ENCODE measurements at regions not wholly inside any gene's neighbourhood (a gene's known extent, or its start where the extent isn't known, plus 50 kb on each side); places are given as distances from the start of the nearest gene placed in this dataset.
A peak's percentile ranks its signal among the peaks of the same experiment; 100 is the strongest.

DNA sequence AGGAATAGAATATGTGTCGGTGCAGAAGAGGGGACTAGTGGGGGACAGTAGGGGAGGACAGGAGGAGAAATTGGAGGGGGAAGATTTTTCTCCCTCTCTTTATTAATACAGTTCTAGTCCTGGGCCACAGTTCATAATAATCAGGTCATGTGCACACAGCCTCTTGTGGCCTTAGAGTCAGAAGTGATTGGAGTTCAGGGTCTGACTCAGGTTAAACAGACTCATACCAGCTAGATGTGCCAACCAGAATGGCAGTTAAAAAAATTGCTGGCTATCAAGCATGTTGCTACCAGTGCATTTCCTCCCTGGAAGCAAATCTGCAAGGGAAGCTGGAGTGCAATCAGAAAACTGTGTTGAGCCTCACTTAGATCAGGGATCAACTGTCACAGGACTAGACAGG lies 132.7 kb upstream of the MAP1B start:
- Histone ChIP-seq H2AFZ (ENCODE audit: control insufficient read depth, low read length) (no peak overlapping the region), H3K36me3 (ENCODE audit: control insufficient read depth in 2 of 2, extremely low read depth in 1 of 2, insufficient read depth in 2 of 2, low read length in 2 of 2) (no peaks in the 10 kb centered on the region), H3K27ac (ENCODE audit: control insufficient read depth, insufficient read depth, low read length) (no peak overlapping the region), H3K4me1 (ENCODE audit: control insufficient read depth, extremely low read depth, insufficient read depth, low read length) (peaks cover 6% of the 10 kb centered on the region), H4K20me1 (ENCODE audit: control insufficient read depth, extremely low read depth, insufficient read depth, low read length) (no peaks in the 10 kb centered on the region), H3K9me1 (ENCODE audit: control insufficient read depth, extremely low read depth, insufficient read depth, low read length) (no peaks in the 10 kb centered on the region), H3K27me3 (ENCODE audit: control insufficient read depth, extremely low read depth, insufficient read depth, low read length) (no peaks in the 10 kb centered on the region), H3K79me2 (ENCODE audit: control insufficient read depth, insufficient read depth, low read length) (no peaks in the 10 kb centered on the region), H3K4me2 (ENCODE audit: control insufficient read depth, extremely low read depth, insufficient read depth, low read depth, low read length) (no peak overlapping the region), H3K4me3 (ENCODE audit: control insufficient read depth in 2 of 3, extremely low read depth in 1 of 3, insufficient read depth in 2 of 3, low read depth in 1 of 3, low read length in 3 of 3) (no peak overlapping the region), H3K9ac (ENCODE audit: control insufficient read depth, extremely low read depth, insufficient read depth, low read length) (no peak overlapping the region), H3K9me3 (ENCODE audit: control insufficient read depth, low read depth, low read length) (no peaks in the 10 kb centered on the region)
- dilution Hi-C loops (cut with MboI; ENCODE audit: extremely low pct_ligation_motif_present, low sequenced_read_pairs): no loop called here
- FAIRE-seq (peak; percentile 82), DNase-seq (ENCODE audit: low read depth, low spot score) (no peak)
- TF ChIP-seq, protein P1, sequence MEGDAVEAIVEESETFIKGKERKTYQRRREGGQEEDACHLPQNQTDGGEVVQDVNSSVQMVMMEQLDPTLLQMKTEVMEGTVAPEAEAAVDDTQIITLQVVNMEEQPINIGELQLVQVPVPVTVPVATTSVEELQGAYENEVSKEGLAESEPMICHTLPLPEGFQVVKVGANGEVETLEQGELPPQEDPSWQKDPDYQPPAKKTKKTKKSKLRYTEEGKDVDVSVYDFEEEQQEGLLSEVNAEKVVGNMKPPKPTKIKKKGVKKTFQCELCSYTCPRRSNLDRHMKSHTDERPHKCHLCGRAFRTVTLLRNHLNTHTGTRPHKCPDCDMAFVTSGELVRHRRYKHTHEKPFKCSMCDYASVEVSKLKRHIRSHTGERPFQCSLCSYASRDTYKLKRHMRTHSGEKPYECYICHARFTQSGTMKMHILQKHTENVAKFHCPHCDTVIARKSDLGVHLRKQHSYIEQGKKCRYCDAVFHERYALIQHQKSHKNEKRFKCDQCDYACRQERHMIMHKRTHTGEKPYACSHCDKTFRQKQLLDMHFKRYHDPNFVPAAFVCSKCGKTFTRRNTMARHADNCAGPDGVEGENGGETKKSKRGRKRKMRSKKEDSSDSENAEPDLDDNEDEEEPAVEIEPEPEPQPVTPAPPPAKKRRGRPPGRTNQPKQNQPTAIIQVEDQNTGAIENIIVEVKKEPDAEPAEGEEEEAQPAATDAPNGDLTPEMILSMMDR (optimal IDR thresholded peaks at IDR 0.05 in 1 of 3, IDR thresholded peaks at IDR 0.05 in 1 of 3, conservative IDR thresholded peaks at IDR 0.05 in 1 of 3; ENCODE audit: extremely low read depth in 1 of 3, insufficient read depth in 2 of 3, low read length in 3 of 3): no peak
- TF ChIP-seq EZH2 (IDR thresholded peaks at IDR 0.05; ENCODE audit: low read length): no peak

DNA sequence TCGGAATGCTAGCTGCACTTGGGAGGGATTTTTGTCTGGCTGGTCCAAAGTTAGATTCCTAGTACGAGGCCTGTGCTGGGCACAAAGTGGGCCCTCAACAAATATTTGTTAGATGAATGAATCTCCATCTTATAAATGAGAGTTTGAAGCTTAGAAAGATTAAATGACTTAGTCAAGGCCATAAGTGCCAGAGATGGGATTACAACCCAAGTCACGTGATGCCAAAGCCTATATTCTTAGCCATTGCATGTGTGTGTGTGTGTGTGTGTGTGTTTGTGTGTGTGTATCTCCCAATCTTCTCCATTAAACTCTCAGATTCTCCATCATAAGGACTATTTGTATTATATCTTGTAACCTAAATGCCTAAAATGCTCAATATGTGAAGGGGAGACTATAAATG lies 130.8 kb upstream of the MAP1B start:
- DNase-seq (ENCODE audit: low read depth, low spot score) (no peak), FAIRE-seq (no peak)
- Histone ChIP-seq H3K27ac (ENCODE audit: control insufficient read depth, insufficient read depth, low read length) (no peak overlapping the region), H3K4me3 (ENCODE audit: control insufficient read depth in 2 of 3, extremely low read depth in 1 of 3, insufficient read depth in 2 of 3, low read depth in 1 of 3, low read length in 3 of 3) (no peak overlapping the region), H3K4me2 (ENCODE audit: control insufficient read depth, extremely low read depth, insufficient read depth, low read depth, low read length) (no peak overlapping the region), H3K36me3 (ENCODE audit: control insufficient read depth in 2 of 2, extremely low read depth in 1 of 2, insufficient read depth in 2 of 2, low read length in 2 of 2) (no peaks in the 10 kb centered on the region), H3K27me3 (ENCODE audit: control insufficient read depth, extremely low read depth, insufficient read depth, low read length) (no peaks in the 10 kb centered on the region), H3K9ac (ENCODE audit: control insufficient read depth, extremely low read depth, insufficient read depth, low read length) (no peak overlapping the region), H3K79me2 (ENCODE audit: control insufficient read depth, insufficient read depth, low read length) (no peaks in the 10 kb centered on the region), H4K20me1 (ENCODE audit: control insufficient read depth, extremely low read depth, insufficient read depth, low read length) (no peaks in the 10 kb centered on the region), H3K9me3 (ENCODE audit: control insufficient read depth, low read depth, low read length) (no peaks in the 10 kb centered on the region), H3K9me1 (ENCODE audit: control insufficient read depth, extremely low read depth, insufficient read depth, low read length) (no peaks in the 10 kb centered on the region), H3K4me1 (ENCODE audit: control insufficient read depth, extremely low read depth, insufficient read depth, low read length) (peaks cover 6% of the 10 kb centered on the region), H2AFZ (ENCODE audit: control insufficient read depth, low read length) (no peak overlapping the region)
- TF ChIP-seq, protein P1 (optimal IDR thresholded peaks at IDR 0.05 in 1 of 3, IDR thresholded peaks at IDR 0.05 in 1 of 3, conservative IDR thresholded peaks at IDR 0.05 in 1 of 3; ENCODE audit: extremely low read depth in 1 of 3, insufficient read depth in 2 of 3, low read length in 3 of 3): no peak
- no peak for TF ChIP-seq EZH2 (IDR thresholded peaks at IDR 0.05; ENCODE audit: low read length)
- dilution Hi-C loops (cut with MboI; ENCODE audit: extremely low pct_ligation_motif_present, low sequenced_read_pairs): no loop called here
